ENCODE measurements at regions not wholly inside any gene's neighbourhood (a gene's known extent, or its start where the extent isn't known, plus 50 kb on each side); places are given as distances from the start of the nearest gene placed in this dataset.

DNA sequence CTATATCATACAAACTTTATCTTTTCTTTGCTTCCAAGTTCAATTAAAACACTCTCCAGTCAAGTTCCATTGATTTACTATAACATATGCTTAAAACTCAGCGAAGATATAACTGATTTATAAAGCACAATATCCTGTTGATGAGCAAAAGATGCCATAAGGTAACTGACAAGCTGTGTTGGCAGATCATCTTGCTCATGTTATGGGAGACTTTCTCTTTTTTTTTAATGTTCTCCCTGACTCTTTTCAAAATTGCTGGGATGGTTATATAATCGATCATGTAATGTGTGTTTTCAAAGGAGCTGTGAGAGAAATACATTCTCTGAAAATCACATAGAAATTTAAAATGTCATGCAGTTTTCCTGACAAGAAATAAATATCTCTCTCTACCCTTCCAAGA, 293.5 kb downstream of the MED10 start:
- H3K9me3 ChIP-seq, result no peaks in the 10 kb centered on the region
- H3K4me3 ChIP-seq, result no peak overlapping the region
- H3K36me3 ChIP-seq (ENCODE audit: low read depth), result no peaks in the 10 kb centered on the region
- ATAC-seq (no peak), DNase-seq (no peak)
- TF ChIP-seq CTCF (IDR thresholded peaks at IDR 0.05), result no peak
- intact Hi-C loops (cut with DNase I, micrococcal nuclease), result no loop called here
- H3K4me1 ChIP-seq (ENCODE audit: low read depth), result no peaks in the 10 kb centered on the region

- Histone ChIP-seq H3K4me1 (ENCODE audit: low read depth) (no peaks in the 10 kb centered on the region), H3K9me3 (no peaks in the 10 kb centered on the region), H3K36me3 (ENCODE audit: low read depth) (no peaks in the 10 kb centered on the region), H3K4me3 (no peak overlapping the region)
- no peak for DNase-seq
- TF ChIP-seq CTCF (IDR thresholded peaks at IDR 0.05), result no peak
- intact Hi-C loops (cut with DNase I, micrococcal nuclease), result no loop called here
- ATAC-seq, result no peak
These were observed 294.0 kb downstream of the MED10 start for GRCh38 chr5:6084376-6084775.

GRCh38 chr5:6083311-6083978, 294.9 kb downstream of the MED10 start:
- Histone ChIP-seq H3K9me3 (no peaks in the 10 kb centered on the region), H3K4me3 (no peak overlapping the region), H3K4me1 (ENCODE audit: low read depth) (no peaks in the 10 kb centered on the region), H3K36me3 (ENCODE audit: low read depth) (no peaks in the 10 kb centered on the region)
- no peak for DNase-seq
- no peak for TF ChIP-seq CTCF (IDR thresholded peaks at IDR 0.05)
- ATAC-seq, result no peak
- intact Hi-C loops (cut with DNase I, micrococcal nuclease), result no loop called here

- intact Hi-C loops (cut with DNase I, micrococcal nuclease), result no loop called here
These were observed 295.7 kb downstream of the MED10 start for GRCh38 chr5:6082685-6083084.

GRCh38 chr5:6081727-6082210, 296.6 kb downstream of the MED10 start:
- DNase-seq (no peak), ATAC-seq (no peak)
- no peaks in the 10 kb centered on the region for H3K9me3 ChIP-seq
- no peaks in the 10 kb centered on the region for H3K36me3 ChIP-seq (ENCODE audit: low read depth)
- no peak for TF ChIP-seq CTCF (IDR thresholded peaks at IDR 0.05)
- H3K4me1 ChIP-seq (ENCODE audit: low read depth), result no peaks in the 10 kb centered on the region
- H3K4me3 ChIP-seq, result no peak overlapping the region
- intact Hi-C loops (cut with DNase I, micrococcal nuclease), result no loop called here

More at GRCh38 chr5:6082685-6083084, 295.7 kb downstream of the MED10 start:
- no peak overlapping the region for H3K4me3 ChIP-seq
- H3K36me3 ChIP-seq (ENCODE audit: low read depth), result no peaks in the 10 kb centered on the region
- no peaks in the 10 kb centered on the region for H3K9me3 ChIP-seq
- ATAC-seq (no peak), DNase-seq (no peak)
- no peak for TF ChIP-seq CTCF (IDR thresholded peaks at IDR 0.05)
- no peaks in the 10 kb centered on the region for H3K4me1 ChIP-seq (ENCODE audit: low read depth)

All from mucosa of descending colon (tissue), 3 donors.